ENCODE measurements at regions not wholly inside any gene's neighbourhood (a gene's known extent, or its start where the extent isn't known, plus 50 kb on each side); places are given as distances from the start of the nearest gene placed in this dataset.
A peak's percentile ranks its signal among the peaks of the same experiment; 100 is the strongest.

GRCh38 chr13:58666331-58666730, 1034.8 kb downstream of the PCDH17 start:
- TF ChIP-seq EZH2 (IDR thresholded peaks at IDR 0.05; ENCODE audit: borderline replicate concordance): no peak
- TF ChIP-seq EZH2phosphoT487 (IDR thresholded peaks at IDR 0.05; ENCODE audit: low read depth, severe bottlenecking, unreplicated experiment): no peak
- TF ChIP-seq CTCF (IDR thresholded peaks at IDR 0.05; ENCODE audit: poor library complexity): no peak
- Histone ChIP-seq H3K27ac (no peak overlapping the region), H3K9me2 (replicated peaks; ENCODE audit: insufficient read depth) (no peaks in the 10 kb centered on the region), H3K4me1 (ENCODE audit: insufficient read depth) (no peaks in the 10 kb centered on the region), H3K4me2 (no peak overlapping the region), H2AFZ (no peak overlapping the region), H4K20me1 (ENCODE audit: insufficient read depth, poor library complexity, severe bottlenecking) (no peaks in the 10 kb centered on the region), H3K4me3 (no peak overlapping the region), H3K9me3 (ENCODE audit: low read depth) (no peaks in the 10 kb centered on the region), H3K27me3 (no peaks in the 10 kb centered on the region), H3K36me3 (replicated peaks; ENCODE audit: insufficient read depth, low read depth) (no peaks in the 10 kb centered on the region), H3K79me2 (no peaks in the 10 kb centered on the region)
- WGBS (ENCODE audit: low lambda C conversion rate, missing lambda C conversion rate): 60% methylated on average over 1 of the region's 1 CpG
- no peak for DNase-seq (ENCODE audit: low spot score)

GRCh38 chr13:58667096-58667495, 1035.6 kb downstream of the PCDH17 start:
- Histone ChIP-seq H3K27ac (no peak overlapping the region), H4K20me1 (ENCODE audit: insufficient read depth, poor library complexity, severe bottlenecking) (no peaks in the 10 kb centered on the region), H3K9me3 (ENCODE audit: low read depth) (no peaks in the 10 kb centered on the region), H2AFZ (no peak overlapping the region), H3K4me2 (no peak overlapping the region), H3K79me2 (no peaks in the 10 kb centered on the region), H3K4me3 (no peak overlapping the region), H3K4me1 (ENCODE audit: insufficient read depth) (no peaks in the 10 kb centered on the region), H3K36me3 (replicated peaks; ENCODE audit: insufficient read depth, low read depth) (no peaks in the 10 kb centered on the region), H3K9me2 (replicated peaks; ENCODE audit: insufficient read depth) (no peaks in the 10 kb centered on the region), H3K27me3 (no peaks in the 10 kb centered on the region)
- DNase-seq (ENCODE audit: low spot score): no peak
- WGBS (ENCODE audit: low lambda C conversion rate, missing lambda C conversion rate): 87% methylated on average over 2 of the region's 2 CpGs
- TF ChIP-seq EZH2 (IDR thresholded peaks at IDR 0.05; ENCODE audit: borderline replicate concordance) (no peak), CTCF (IDR thresholded peaks at IDR 0.05; ENCODE audit: poor library complexity) (no peak), EZH2phosphoT487 (IDR thresholded peaks at IDR 0.05; ENCODE audit: low read depth, severe bottlenecking, unreplicated experiment) (no peak)

GRCh38 chr13:58680115-58680514, 1048.6 kb downstream of the PCDH17 start:
- Histone ChIP-seq H3K9me3 (ENCODE audit: low read depth) (no peaks in the 10 kb centered on the region), H4K20me1 (ENCODE audit: insufficient read depth, poor library complexity, severe bottlenecking) (no peaks in the 10 kb centered on the region), H2AFZ (no peak overlapping the region), H3K4me1 (ENCODE audit: insufficient read depth) (peaks cover 3% of the 10 kb centered on the region), H3K9me2 (replicated peaks; ENCODE audit: insufficient read depth) (no peaks in the 10 kb centered on the region), H3K27me3 (no peaks in the 10 kb centered on the region), H3K36me3 (replicated peaks; ENCODE audit: insufficient read depth, low read depth) (no peaks in the 10 kb centered on the region), H3K4me3 (no peak overlapping the region), H3K79me2 (no peaks in the 10 kb centered on the region), H3K27ac (no peak overlapping the region), H3K4me2 (no peak overlapping the region)
- WGBS (ENCODE audit: low lambda C conversion rate, missing lambda C conversion rate): 49% methylated on average over 4 of the region's 4 CpGs
- peak; percentile 5 for DNase-seq (ENCODE audit: low spot score)
- no peak for TF ChIP-seq EZH2phosphoT487 (IDR thresholded peaks at IDR 0.05; ENCODE audit: low read depth, severe bottlenecking, unreplicated experiment)
- no peak for TF ChIP-seq EZH2 (IDR thresholded peaks at IDR 0.05; ENCODE audit: borderline replicate concordance)
- TF ChIP-seq CTCF (IDR thresholded peaks at IDR 0.05; ENCODE audit: poor library complexity): no peak

- Histone ChIP-seq H3K79me2 (no peaks in the 10 kb centered on the region), H3K9me3 (ENCODE audit: low read depth) (no peaks in the 10 kb centered on the region)
- 92% methylated on average over 4 of the region's 4 CpGs for WGBS (ENCODE audit: low lambda C conversion rate, missing lambda C conversion rate)
Observed at GRCh38 chr13:58682616-58683015, 1051.1 kb downstream of the PCDH17 start.

More at GRCh38 chr13:58682616-58683015, 1051.1 kb downstream of the PCDH17 start:
- Histone ChIP-seq H3K27ac (no peak overlapping the region), H3K27me3 (no peaks in the 10 kb centered on the region), H3K4me2 (no peak overlapping the region), H2AFZ (no peak overlapping the region), H3K4me3 (no peak overlapping the region), H3K9me2 (replicated peaks; ENCODE audit: insufficient read depth) (no peaks in the 10 kb centered on the region), H3K36me3 (replicated peaks; ENCODE audit: insufficient read depth, low read depth) (no peaks in the 10 kb centered on the region), H4K20me1 (ENCODE audit: insufficient read depth, poor library complexity, severe bottlenecking) (no peaks in the 10 kb centered on the region), H3K4me1 (ENCODE audit: insufficient read depth) (peaks cover 3% of the 10 kb centered on the region)
- TF ChIP-seq EZH2phosphoT487 (IDR thresholded peaks at IDR 0.05; ENCODE audit: low read depth, severe bottlenecking, unreplicated experiment): no peak
- no peak for DNase-seq (ENCODE audit: low spot score)

All from hepatocyte (in vitro differentiated cells).